A549 (cell line): ENCODE measurements at regions not wholly inside any gene's neighbourhood (a gene's known extent, or its start where the extent isn't known, plus 50 kb on each side); places are given as distances from the start of the nearest gene placed in this dataset.

ENCODE experiments used
- EHMT2 ChIP-seq: fragments of 200-600 bp; sonication (generic); IDR thresholded peaks from 2 replicates; pipeline ENCODE4 v1.6.1; 2016; ENCODE audit warnings: antibody characterized with exemption, low read depth, mild to moderate bottlenecking, moderate library complexity
- ESRRA ChIP-seq: fragments of 150-350 bp; IDR thresholded peaks from 2 replicates; pipeline ENCODE4 v1.6.1; 2014; ENCODE audit warnings: mild to moderate bottlenecking, low read length, borderline replicate concordance
- FOSL2 ChIP-seq, 2 experiments: fragments of 450-650 bp in 1 of 2; fragments of >200 bp in 1 of 2; sonication (Bioruptor Twin) in 1 of 2; formaldehyde crosslinking; IDR thresholded peaks; 2 replicates each; pipeline versions ENCODE4 v1.5.0 to v1.6.1; 2016 to 2020; ENCODE audit warnings: mild to moderate bottlenecking in 1 of 2, moderate library complexity in 1 of 2
- HOXA7 ChIP-seq: fragments of 250-450 bp; sonication (Bioruptor Pico); IDR thresholded peaks from 2 replicates; pipeline ENCODE4 v1.5.0; 2020; ENCODE audit warnings: mild to moderate bottlenecking, moderate library complexity
- POLR2A ChIP-seq: IDR thresholded peaks from 2 replicates; pipeline ENCODE4 v1.6.1; 2012; ENCODE audit warnings: mild to moderate bottlenecking, low read length
- REST ChIP-seq: fragments of 200-600 bp; sonication (generic); IDR thresholded peaks from 2 replicates; pipeline ENCODE4 v1.6.1; 2016; ENCODE audit warnings: antibody characterized with exemption, mild to moderate bottlenecking, moderate library complexity
- TF ChIP-seq, protein P1 (sequence below): fragments of >200 bp; sonication (Bioruptor Twin); formaldehyde crosslinking; IDR thresholded peaks from 3 replicates; pipeline ENCODE4 v1.5.1; 2016
- TF ChIP-seq, protein P2 (sequence below): fragments of 150-350 bp; IDR thresholded peaks from 2 replicates; pipeline ENCODE4 v1.6.1; 2014; ENCODE audit warnings: low read depth, mild to moderate bottlenecking, low read length

- TF ChIP-seq, protein P1, sequence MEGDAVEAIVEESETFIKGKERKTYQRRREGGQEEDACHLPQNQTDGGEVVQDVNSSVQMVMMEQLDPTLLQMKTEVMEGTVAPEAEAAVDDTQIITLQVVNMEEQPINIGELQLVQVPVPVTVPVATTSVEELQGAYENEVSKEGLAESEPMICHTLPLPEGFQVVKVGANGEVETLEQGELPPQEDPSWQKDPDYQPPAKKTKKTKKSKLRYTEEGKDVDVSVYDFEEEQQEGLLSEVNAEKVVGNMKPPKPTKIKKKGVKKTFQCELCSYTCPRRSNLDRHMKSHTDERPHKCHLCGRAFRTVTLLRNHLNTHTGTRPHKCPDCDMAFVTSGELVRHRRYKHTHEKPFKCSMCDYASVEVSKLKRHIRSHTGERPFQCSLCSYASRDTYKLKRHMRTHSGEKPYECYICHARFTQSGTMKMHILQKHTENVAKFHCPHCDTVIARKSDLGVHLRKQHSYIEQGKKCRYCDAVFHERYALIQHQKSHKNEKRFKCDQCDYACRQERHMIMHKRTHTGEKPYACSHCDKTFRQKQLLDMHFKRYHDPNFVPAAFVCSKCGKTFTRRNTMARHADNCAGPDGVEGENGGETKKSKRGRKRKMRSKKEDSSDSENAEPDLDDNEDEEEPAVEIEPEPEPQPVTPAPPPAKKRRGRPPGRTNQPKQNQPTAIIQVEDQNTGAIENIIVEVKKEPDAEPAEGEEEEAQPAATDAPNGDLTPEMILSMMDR = no peak
- TF ChIP-seq FOSL2 (IDR thresholded peaks at IDR 0.05) (no peak), FOSL2 (CRISPR knock-in tag; IDR thresholded peaks at IDR 0.05) (no peak), POLR2A (no peak), REST (no peak), EHMT2 (no peak), HOXA7 (CRISPR knock-in tag) (no peak), ESRRA (no peak)
- TF ChIP-seq, protein P2, sequence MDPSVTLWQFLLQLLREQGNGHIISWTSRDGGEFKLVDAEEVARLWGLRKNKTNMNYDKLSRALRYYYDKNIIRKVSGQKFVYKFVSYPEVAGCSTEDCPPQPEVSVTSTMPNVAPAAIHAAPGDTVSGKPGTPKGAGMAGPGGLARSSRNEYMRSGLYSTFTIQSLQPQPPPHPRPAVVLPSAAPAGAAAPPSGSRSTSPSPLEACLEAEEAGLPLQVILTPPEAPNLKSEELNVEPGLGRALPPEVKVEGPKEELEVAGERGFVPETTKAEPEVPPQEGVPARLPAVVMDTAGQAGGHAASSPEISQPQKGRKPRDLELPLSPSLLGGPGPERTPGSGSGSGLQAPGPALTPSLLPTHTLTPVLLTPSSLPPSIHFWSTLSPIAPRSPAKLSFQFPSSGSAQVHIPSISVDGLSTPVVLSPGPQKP = no peak
Measured at GRCh38 chr3:94420931-94421330, 358.1 kb downstream of the NSUN3 start.
